GM12865 (cell line): ENCODE measurements at regions not wholly inside any gene's neighbourhood (a gene's known extent, or its start where the extent isn't known, plus 50 kb on each side); places are given as distances from the start of the nearest gene placed in this dataset.
"Not testable (repeated sequence)": the region's sequence is repeated elsewhere in the genome, so short reads cannot be mapped to it uniquely, and the experiment has no call there.

Source experiments
- DNase-seq: peaks from one replicate; pipeline ENCODE4 v3.0.0; 2010; ENCODE audit warnings: low read depth
- H3K4me3 ChIP-seq: 2 replicates; pipeline ENCODE4 v1.5.1; 2011; ENCODE audit warnings: mild to moderate bottlenecking, low read depth, low read length, control low read depth
- CTCF ChIP-seq: IDR thresholded peaks from 2 replicates; pipeline ENCODE4 v1.5.1; 2011; ENCODE audit warnings: low read length, control low read depth, low read depth, inconsistent platforms; ENCODE audit not compliant: insufficient read depth; ENCODE audit errors: missing control alignments

GRCh38 chr4:3949916-3950315, 183.7 kb downstream of the ADRA2C start:
- DNase-seq, H3K4me3 ChIP-seq: not testable (repeated sequence)
- TF ChIP-seq CTCF = peak; percentile 2

GRCh38 chr4:3952443-3953139, 186.4 kb downstream of the ADRA2C start:
- DNase-seq, H3K4me3 ChIP-seq: not testable (repeated sequence)

- not testable (repeated sequence) for DNase-seq
These were observed 186.9 kb downstream of the ADRA2C start for GRCh38 chr4:3953140-3953489.

GRCh38 chr4:3954540-3955320, 188.5 kb downstream of the ADRA2C start:
- H3K4me3 ChIP-seq = peak overlapping the region; percentile 54
- peak; percentile 85 for DNase-seq

More at GRCh38 chr4:3953140-3953489, 186.9 kb downstream of the ADRA2C start:
- H3K4me3 ChIP-seq = not testable (repeated sequence)

- peak; percentile 99 for DNase-seq
- peak overlapping the region; percentile 56 for H3K4me3 ChIP-seq
These were observed 189.4 kb downstream of the ADRA2C start for GRCh38 chr4:3955321-3956164.

GRCh38 chr4:3956165-3956867, 190.1 kb downstream of the ADRA2C start:
- DNase-seq = peak; percentile 15
- H3K4me3 ChIP-seq = peak overlapping the region; percentile 56

- not testable (repeated sequence) for DNase-seq, H3K4me3 ChIP-seq
These were observed 195.0 kb downstream of the ADRA2C start for GRCh38 chr4:3961091-3961672.

GRCh38 chr4:3964572-3965278, 198.5 kb downstream of the ADRA2C start:
- not testable (repeated sequence) for H3K4me3 ChIP-seq, DNase-seq

GRCh38 chr4:3967204-3967603, 201.0 kb downstream of the ADRA2C start:
- not testable (repeated sequence) for DNase-seq, H3K4me3 ChIP-seq

- DNase-seq, H3K4me3 ChIP-seq: not testable (repeated sequence)
These were observed 206.4 kb downstream of the ADRA2C start for GRCh38 chr4:3972626-3973025.

GRCh38 chr4:3973581-3974200, 207.5 kb downstream of the ADRA2C start:
- not testable (repeated sequence) for H3K4me3 ChIP-seq, DNase-seq

GRCh38 chr4:3983518-3984125, 217.4 kb downstream of the ADRA2C start:
- H3K4me3 ChIP-seq, DNase-seq: not testable (repeated sequence)

GRCh38 chr4:3984796-3985195, 218.6 kb downstream of the ADRA2C start:
- not testable (repeated sequence) for H3K4me3 ChIP-seq, DNase-seq

GRCh38 chr4:3986412-3986811, 220.2 kb downstream of the ADRA2C start:
- not testable (repeated sequence) for H3K4me3 ChIP-seq, DNase-seq

- not testable (repeated sequence) for H3K4me3 ChIP-seq, DNase-seq
These were observed 229.3 kb downstream of the OTOP1 start for GRCh38 chr4:3997386-3997785.

- H3K4me3 ChIP-seq = not testable (repeated sequence)
These were observed 222.7 kb downstream of the OTOP1 start for GRCh38 chr4:4004036-4004435.

More at GRCh38 chr4:4004036-4004435, 222.7 kb downstream of the OTOP1 start:
- DNase-seq = not testable (repeated sequence)
